ENCODE measurements at regions not wholly inside any gene's neighbourhood (a gene's known extent, or its start where the extent isn't known, plus 50 kb on each side); places are given as distances from the start of the nearest gene placed in this dataset.
"Not testable (repeated sequence)": the region's sequence is repeated elsewhere in the genome, so short reads cannot be mapped to it uniquely, and the experiment has no call there.

DNA sequence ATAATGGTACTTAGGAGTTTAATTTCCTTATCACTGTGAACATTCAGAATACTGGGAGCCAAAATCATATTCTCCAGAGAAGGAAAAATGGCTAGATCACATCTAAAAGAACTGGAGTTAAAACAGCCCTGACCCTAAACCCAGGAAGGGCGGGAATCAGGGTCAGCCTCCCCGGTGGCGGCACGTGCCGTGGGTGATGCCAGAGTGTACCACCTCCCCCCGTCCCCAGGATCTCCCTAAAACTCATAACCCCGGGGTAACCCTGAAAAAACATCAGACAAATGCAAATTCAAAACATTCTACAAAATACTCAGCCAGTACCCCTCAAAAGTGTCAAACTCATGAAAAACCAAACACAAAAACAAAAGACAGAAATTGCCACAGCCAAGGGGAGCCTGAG is 148.3 kb downstream of the DLL1 start:
- TF ChIP-seq, protein P1, sequence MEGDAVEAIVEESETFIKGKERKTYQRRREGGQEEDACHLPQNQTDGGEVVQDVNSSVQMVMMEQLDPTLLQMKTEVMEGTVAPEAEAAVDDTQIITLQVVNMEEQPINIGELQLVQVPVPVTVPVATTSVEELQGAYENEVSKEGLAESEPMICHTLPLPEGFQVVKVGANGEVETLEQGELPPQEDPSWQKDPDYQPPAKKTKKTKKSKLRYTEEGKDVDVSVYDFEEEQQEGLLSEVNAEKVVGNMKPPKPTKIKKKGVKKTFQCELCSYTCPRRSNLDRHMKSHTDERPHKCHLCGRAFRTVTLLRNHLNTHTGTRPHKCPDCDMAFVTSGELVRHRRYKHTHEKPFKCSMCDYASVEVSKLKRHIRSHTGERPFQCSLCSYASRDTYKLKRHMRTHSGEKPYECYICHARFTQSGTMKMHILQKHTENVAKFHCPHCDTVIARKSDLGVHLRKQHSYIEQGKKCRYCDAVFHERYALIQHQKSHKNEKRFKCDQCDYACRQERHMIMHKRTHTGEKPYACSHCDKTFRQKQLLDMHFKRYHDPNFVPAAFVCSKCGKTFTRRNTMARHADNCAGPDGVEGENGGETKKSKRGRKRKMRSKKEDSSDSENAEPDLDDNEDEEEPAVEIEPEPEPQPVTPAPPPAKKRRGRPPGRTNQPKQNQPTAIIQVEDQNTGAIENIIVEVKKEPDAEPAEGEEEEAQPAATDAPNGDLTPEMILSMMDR (conservative IDR thresholded peaks at IDR 0.05; ENCODE audit: control insufficient read depth, insufficient read depth, low read depth, low read length): no peak
- H3K4me3 ChIP-seq (ENCODE audit: control insufficient read depth, low read depth, low read length): no peak overlapping the region

DNA sequence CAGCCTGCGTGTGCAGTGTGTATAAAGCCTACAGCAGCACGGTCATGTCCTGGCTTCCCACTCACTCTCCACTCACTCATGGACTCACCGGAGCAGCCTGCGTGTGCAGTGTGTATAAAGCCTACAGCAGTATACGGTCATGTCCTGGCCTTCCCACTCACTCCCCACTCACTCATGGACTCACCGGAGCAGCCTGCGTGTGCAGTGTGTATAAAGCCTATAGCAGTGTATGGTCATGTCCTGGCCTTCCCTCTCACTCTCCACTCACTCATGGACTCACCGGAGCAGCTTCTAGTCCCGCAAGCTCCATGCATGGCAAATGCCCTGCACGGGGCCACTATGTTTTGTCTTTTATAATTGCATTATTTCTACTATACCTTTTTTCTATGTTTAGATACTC is 149.8 kb downstream of the DLL1 start:
- not testable (repeated sequence) for DNase-seq (ENCODE audit: low read depth); H3K4me3 ChIP-seq (ENCODE audit: control insufficient read depth, low read depth, low read length)

More for the DNA sequence above, 148.3 kb downstream of the DLL1 start:
- no peak for DNase-seq (ENCODE audit: low read depth)

DNA sequence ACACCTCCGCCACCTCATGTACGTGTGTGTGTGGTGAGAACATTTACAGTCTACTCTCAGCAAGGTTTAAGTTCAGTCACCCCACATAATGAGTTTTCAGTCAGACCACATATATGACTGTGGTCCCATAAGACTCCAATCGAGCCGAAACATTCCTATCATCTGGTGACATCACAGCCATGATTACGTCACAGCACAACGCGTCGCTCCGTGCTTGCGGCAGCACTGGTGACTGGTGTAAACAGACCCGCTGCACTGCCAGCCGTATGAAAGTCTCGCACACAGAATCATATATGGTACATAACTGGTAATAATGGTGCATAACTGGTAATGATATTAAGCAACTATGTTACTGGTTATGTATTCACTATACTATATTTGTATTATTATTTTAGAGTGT is 150.7 kb downstream of the DLL1 start:
- TF ChIP-seq, protein P1 (conservative IDR thresholded peaks at IDR 0.05; ENCODE audit: control insufficient read depth, insufficient read depth, low read depth, low read length): no peak
- H3K4me3 ChIP-seq (ENCODE audit: control insufficient read depth, low read depth, low read length): no peak overlapping the region
- no peak for DNase-seq (ENCODE audit: low read depth)

DNA sequence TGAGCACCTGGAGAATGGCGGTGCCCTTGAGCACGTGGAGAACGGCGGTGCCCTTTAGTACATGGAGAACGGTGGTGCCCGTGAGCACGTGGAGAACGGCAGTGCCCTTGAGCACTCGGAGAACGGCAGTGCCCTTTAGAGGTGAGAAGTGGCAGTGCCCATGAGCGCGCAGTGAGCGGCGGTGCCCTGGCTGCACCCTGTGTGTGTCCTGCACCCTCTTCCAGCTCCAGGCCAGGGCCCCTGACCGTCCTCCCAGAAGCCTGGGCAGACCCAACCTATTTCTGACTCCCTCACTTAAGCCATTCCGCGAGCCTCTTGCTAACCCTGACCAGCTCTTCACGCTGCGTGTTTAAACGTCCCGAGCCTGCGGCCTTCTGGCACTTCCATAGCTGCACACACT is 151.3 kb downstream of the DLL1 start:
- H3K4me3 ChIP-seq (ENCODE audit: control insufficient read depth, low read depth, low read length): no peak overlapping the region
- TF ChIP-seq, protein P1 (conservative IDR thresholded peaks at IDR 0.05; ENCODE audit: control insufficient read depth, insufficient read depth, low read depth, low read length): no peak
- no peak for DNase-seq (ENCODE audit: low read depth)

DNA sequence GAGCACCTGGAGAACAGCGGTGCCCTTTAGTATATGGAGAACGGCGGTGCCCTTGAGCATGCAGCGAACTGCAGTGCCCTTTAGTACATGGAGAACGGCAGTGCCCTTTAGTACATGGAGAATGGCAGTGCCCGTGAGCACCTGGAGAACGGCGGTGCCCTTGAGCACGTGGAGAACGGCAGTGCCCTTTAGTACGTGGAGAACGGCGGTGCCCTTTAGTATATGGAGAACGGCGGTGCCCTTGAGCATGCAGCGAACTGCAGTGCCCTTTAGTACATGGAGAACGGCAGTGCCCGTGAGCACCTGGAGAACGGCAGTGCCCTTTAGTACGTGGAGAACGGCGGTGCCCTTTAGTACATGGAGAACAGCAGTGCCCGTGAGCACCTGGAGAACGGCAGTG is 151.8 kb downstream of the DLL1 start:
- not testable (repeated sequence) for DNase-seq (ENCODE audit: low read depth); H3K4me3 ChIP-seq (ENCODE audit: control insufficient read depth, low read depth, low read length)

DNA sequence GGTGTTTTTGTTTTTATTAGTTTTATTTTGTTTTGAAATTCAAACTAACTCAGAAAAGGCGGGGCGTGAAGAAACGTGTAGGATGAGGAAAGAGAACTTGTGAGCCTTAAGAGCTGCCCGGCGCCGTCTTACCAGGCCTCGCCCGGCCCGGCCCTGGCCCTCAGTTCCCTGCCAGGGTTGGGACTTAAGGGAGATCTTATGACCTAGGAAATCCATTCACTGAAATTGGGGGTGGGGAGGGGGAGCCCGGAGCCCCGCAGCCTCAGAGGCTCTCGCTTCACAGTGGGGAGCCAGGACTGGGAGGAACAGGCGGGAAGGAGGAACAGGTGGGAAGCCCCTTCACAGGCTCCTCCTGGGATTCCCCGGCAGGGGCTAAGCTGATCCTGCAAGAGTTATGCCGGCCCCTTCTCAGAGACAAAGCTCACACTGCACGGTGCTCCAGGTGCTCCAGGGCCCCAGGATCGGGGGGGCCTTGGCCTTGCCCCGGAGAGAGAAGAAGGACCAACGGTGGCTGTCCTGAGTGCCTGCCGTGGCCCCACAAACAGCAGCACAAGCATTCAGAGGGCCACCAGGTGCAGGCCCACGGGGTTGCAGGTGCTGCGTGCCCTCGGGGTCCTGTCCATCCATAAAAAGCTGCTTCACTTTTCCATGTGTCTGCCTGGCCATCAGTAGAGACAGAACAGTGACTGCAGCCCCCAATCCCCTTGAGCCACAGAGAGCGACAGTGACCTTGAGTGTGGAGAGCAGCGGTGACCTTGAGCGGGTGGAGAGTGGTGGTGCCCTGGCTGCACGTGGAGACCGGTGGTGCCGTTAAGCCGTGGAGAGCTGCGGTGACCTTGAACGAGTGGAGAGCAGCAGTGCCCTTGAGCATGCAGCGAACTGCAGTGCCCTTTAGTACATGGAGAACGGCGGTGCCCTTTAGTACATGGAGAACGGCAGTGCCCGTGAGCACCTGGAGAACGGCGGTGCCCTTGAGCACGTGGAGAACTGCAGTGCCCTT is 152.7 kb downstream of the DLL1 start:
- DNase-seq (ENCODE audit: low read depth): no peak
- TF ChIP-seq, protein P1 (conservative IDR thresholded peaks at IDR 0.05; ENCODE audit: control insufficient read depth, insufficient read depth, low read depth, low read length): no peak
- H3K4me3 ChIP-seq (ENCODE audit: control insufficient read depth, low read depth, low read length): no peak overlapping the region

DNA sequence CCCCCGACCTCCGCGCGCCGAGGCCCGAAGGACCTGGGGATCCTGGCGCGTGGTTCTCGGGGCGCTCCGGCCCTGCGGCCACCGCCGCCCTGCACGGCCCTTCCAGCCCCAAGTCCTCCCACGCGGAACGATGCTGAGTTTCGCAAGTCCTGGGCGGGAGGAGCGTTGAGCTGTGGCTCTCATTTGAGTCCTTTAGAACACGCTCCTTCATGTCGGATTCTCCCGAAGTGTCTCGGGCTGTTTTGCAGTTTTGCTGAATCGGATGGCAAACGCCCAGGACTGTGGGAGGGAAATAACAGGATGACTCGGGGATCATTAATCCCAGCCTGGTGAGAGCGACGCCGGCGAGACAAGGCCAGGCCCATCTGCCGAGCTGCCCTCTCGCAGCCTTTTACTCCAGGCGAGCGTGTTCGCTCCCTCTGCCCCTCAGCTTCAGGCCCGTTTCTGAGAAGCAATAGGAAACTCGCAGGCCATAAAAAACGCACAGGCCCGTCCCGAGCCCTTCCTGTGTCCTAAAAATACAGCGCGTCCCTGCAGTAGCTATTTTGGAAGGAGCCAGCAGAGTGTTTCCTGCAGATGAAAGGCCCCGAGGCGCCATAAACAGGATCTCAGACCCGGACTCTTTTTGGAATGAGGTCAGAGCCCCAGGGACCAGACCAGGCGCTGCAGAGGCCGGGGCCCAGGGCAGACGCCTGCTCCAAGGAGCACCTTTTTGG is 153.5 kb downstream of the DLL1 start:
- TF ChIP-seq, protein P1 (conservative IDR thresholded peaks at IDR 0.05; ENCODE audit: control insufficient read depth, insufficient read depth, low read depth, low read length): no peak
- peak; percentile 77 for DNase-seq (ENCODE audit: low read depth)
- no peak overlapping the region for H3K4me3 ChIP-seq (ENCODE audit: control insufficient read depth, low read depth, low read length)

All from fibroblast of mammary gland (primary cell).